SK-N-DZ (cell line): ENCODE measurements at regions not wholly inside any gene's neighbourhood (a gene's known extent, or its start where the extent isn't known, plus 50 kb on each side); places are given as distances from the start of the nearest gene placed in this dataset.

Experiments used
- DNase-seq: peaks from one replicate; pipeline ENCODE4 v3.0.0-alpha.2; 2015; ENCODE audit warnings: low spot score

GRCh38 chr5:158553962-158554336 lies 545.8 kb downstream of the EBF1 start:
- DNase-seq: no peak

- peak; percentile 39 for DNase-seq
These were observed 546.3 kb downstream of the EBF1 start for GRCh38 chr5:158553195-158553961.

GRCh38 chr5:158552241-158552640 lies 547.5 kb downstream of the EBF1 start:
- no peak for DNase-seq

- DNase-seq: no peak
These were observed 550.4 kb downstream of the EBF1 start for GRCh38 chr5:158549311-158549710.

GRCh38 chr5:158546748-158547147 lies 553.0 kb downstream of the EBF1 start:
- no peak for DNase-seq

- DNase-seq: no peak
These were observed 553.7 kb downstream of the EBF1 start for GRCh38 chr5:158545949-158546530.

GRCh38 chr5:158544388-158545339 lies 555.1 kb downstream of the EBF1 start:
- DNase-seq: no peak

- no peak for DNase-seq
These were observed 556.0 kb downstream of the EBF1 start for GRCh38 chr5:158543539-158544387.

- no peak for DNase-seq
These were observed 558.0 kb downstream of the EBF1 start for GRCh38 chr5:158541536-158542297.

GRCh38 chr5:158538506-158539074 lies 561.1 kb downstream of the EBF1 start:
- peak; percentile 12 for DNase-seq

- DNase-seq: no peak
These were observed 562.4 kb downstream of the EBF1 start for GRCh38 chr5:158537366-158537765.

GRCh38 chr5:158534203-158534602 lies 565.5 kb downstream of the EBF1 start:
- no peak for DNase-seq

- no peak for DNase-seq
These were observed 567.0 kb downstream of the EBF1 start for GRCh38 chr5:158532739-158533138.

GRCh38 chr5:158531860-158532259 lies 567.9 kb downstream of the EBF1 start:
- no peak for DNase-seq

- no peak for DNase-seq
These were observed 569.6 kb downstream of the EBF1 start for GRCh38 chr5:158530115-158530514.

GRCh38 chr5:158529454-158529853 lies 570.3 kb downstream of the EBF1 start:
- DNase-seq: no peak

- no peak for DNase-seq
These were observed 574.1 kb downstream of the EBF1 start for GRCh38 chr5:158525663-158526062.

- no peak for DNase-seq
These were observed 575.6 kb downstream of the EBF1 start for GRCh38 chr5:158524070-158524469.

- DNase-seq: no peak
These were observed 576.9 kb downstream of the EBF1 start for GRCh38 chr5:158522776-158523175.

- no peak for DNase-seq
These were observed 577.7 kb downstream of the EBF1 start for GRCh38 chr5:158521995-158522394.
